Thyroid gland (tissue), 4 donors: ENCODE measurements at regions not wholly inside any gene's neighbourhood (a gene's known extent, or its start where the extent isn't known, plus 50 kb on each side); places are given as distances from the start of the nearest gene placed in this dataset.

Source experiments
- CTCF ChIP-seq, 6 experiments: fragments of 200-600 bp in 3 of 6; fragments of 450-650 bp in 3 of 6; sonication (generic) in 3 of 6; IDR thresholded peaks; one replicate each; pipeline ENCODE4 v1.5.1; 2016 to 2019; ENCODE audit warnings: antibody characterized with exemption in 6 of 6, mild to moderate bottlenecking in 2 of 6, inconsistent platforms in 1 of 6, moderate library complexity in 1 of 6
- POLR2A ChIP-seq, 2 donors: fragments of 450-650 bp; IDR thresholded peaks; one replicate each; pipeline ENCODE4 v1.6.1; 2017; ENCODE audit warnings: antibody characterized with exemption in 2 of 2, mild to moderate bottlenecking in 2 of 2, moderate library complexity in 1 of 2

GRCh38 chr9:82593501-82593900 is 469.4 kb downstream of the RASEF start:
- TF ChIP-seq POLR2A (IDR thresholded peaks at IDR 0.05) = no peak
- no peak for TF ChIP-seq CTCF (IDR thresholded peaks at IDR 0.05)
